ENCODE measurements at regions not wholly inside any gene's neighbourhood (a gene's known extent, or its start where the extent isn't known, plus 50 kb on each side); places are given as distances from the start of the nearest gene placed in this dataset.

DNA sequence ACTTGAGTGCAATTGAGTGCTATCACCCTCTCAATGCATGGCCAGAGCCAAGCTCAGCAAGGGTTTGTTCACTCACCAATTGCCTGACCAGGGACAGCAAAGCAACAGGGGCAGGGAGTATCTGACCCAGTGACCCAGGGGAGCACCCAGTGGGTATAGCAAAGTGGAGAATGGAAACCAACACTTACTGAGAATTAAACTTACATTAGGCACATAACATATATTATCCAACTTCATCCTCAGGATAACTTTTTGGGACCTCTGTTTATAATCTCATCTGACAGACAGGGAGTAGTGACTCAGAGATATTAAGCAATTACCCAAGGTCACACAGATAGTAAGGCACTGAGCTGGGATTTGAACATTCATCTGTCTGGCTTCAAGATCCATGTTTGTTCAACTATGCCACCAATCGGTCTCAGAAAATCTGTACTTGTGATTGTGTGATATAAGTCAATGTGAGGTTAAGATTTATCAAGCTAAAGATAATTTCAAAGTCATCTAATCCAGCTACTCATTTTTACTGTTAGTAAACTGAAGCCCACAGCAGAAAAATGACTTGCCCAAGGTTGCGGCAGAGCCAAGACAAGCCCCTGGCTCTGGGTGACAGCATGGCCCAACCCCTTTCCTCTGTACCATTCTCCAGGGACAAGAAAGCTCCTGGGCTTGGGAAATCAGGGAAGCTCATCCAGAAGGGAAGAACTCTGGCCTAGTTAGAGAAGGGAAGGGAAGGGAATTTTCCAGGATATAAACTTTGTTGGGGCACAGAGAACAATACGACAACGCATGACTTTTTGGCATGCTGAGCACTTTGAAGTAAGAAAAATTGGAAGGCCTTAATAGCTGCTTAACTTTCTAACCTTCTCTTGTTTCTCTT is 138.0 kb upstream of the SMAD3 start:
- Histone ChIP-seq H4K20me1 (no peaks in the 10 kb centered on the region), H3K4me1 (peaks cover 10% of the 10 kb centered on the region), H3K9ac (no peak overlapping the region), H3K9me3 (peaks cover 27% of the 10 kb centered on the region), H3K4me2 (no peak overlapping the region), H3K27ac (no peak overlapping the region), H3K27me3 (no peaks in the 10 kb centered on the region), H3K36me3 (no peaks in the 10 kb centered on the region), H3K4me3 (no peak overlapping the region)
- no peak for TF ChIP-seq Cebpa-rat (IDR thresholded peaks at IDR 0.05)

DNA sequence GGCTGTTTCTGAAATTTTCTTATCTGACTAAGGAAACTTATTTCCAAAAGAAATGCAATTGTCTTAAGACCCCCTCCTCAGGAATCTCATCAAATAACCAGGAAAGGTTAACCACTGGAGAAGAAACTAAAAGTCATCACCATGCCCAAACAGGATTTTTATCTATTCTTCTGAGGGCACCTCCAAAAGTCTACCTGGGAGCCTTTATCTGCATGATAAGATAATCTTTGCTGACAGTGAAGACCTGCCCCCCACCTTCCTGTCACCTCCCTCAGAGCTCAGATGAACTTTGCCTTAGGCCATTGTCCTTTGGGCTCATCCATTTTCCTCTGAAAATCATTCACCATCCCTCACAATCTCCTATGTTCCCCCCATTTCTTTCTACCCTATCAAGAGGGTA is 137.3 kb upstream of the SMAD3 start:
- peaks cover 23% of the 10 kb centered on the region for H3K9me3 ChIP-seq
- H3K9ac ChIP-seq, result no peak overlapping the region
- no peak overlapping the region for H3K4me3 ChIP-seq
- peaks cover 13% of the 10 kb centered on the region for H3K4me1 ChIP-seq
- H3K4me2 ChIP-seq, result no peak overlapping the region
- H3K27ac ChIP-seq, result no peak overlapping the region
- H4K20me1 ChIP-seq, result no peaks in the 10 kb centered on the region
- no peak for TF ChIP-seq Cebpa-rat (IDR thresholded peaks at IDR 0.05)
- H3K36me3 ChIP-seq, result no peaks in the 10 kb centered on the region
- H3K27me3 ChIP-seq, result no peaks in the 10 kb centered on the region

GRCh38 chr15:66928784-66929183 is 136.6 kb upstream of the SMAD3 start:
- Histone ChIP-seq H3K27ac (no peak overlapping the region), H3K9ac (no peak overlapping the region), H3K27me3 (no peaks in the 10 kb centered on the region), H3K9me3 (peaks cover 23% of the 10 kb centered on the region), H3K4me2 (no peak overlapping the region), H3K4me3 (no peak overlapping the region), H4K20me1 (no peaks in the 10 kb centered on the region), H3K36me3 (no peaks in the 10 kb centered on the region), H3K4me1 (peaks cover 13% of the 10 kb centered on the region)
- no peak for TF ChIP-seq Cebpa-rat (IDR thresholded peaks at IDR 0.05)

DNA sequence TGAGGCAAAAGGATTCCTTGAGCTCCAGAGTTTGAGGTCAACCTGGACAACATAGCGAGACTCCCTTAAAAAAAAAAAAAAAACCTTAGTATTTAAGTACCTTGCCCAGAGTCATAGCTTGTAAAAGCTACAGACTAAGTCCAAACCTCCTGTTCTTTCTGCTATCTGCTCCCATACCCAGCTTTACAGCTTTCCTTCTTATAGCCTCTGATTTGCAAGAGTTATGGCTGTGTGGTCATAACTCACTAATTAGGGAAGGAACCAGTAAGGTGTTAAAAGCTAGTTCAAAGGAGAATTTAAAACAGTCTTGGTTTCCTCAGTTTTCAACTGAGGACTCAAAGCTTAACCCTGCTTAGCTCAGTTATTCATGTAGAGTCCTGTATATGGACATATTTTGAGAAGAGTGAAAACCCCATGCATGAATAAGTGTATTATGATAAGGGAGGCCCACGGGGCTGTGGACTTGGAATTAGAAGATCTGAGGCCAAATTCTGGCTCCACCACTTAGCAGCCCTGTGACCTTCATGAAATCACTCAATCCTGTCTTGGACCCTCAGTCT is 135.5 kb upstream of the SMAD3 start:
- Histone ChIP-seq H3K4me3 (no peak overlapping the region), H3K36me3 (no peaks in the 10 kb centered on the region), H3K4me1 (peaks cover 16% of the 10 kb centered on the region), H4K20me1 (no peaks in the 10 kb centered on the region), H3K9me3 (peaks cover 26% of the 10 kb centered on the region), H3K9ac (no peak overlapping the region), H3K4me2 (no peak overlapping the region), H3K27ac (no peak overlapping the region), H3K27me3 (no peaks in the 10 kb centered on the region)
- TF ChIP-seq Cebpa-rat (IDR thresholded peaks at IDR 0.05), result no peak

- Histone ChIP-seq H3K4me2 (peak overlapping the region; percentile 47), H3K36me3 (no peaks in the 10 kb centered on the region), H3K9ac (no peak overlapping the region), H3K27ac (no peak overlapping the region), H3K27me3 (no peaks in the 10 kb centered on the region), H3K4me3 (no peak overlapping the region), H3K9me3 (peaks cover 20% of the 10 kb centered on the region), H3K4me1 (peaks cover 35% of the 10 kb centered on the region), H4K20me1 (no peaks in the 10 kb centered on the region)
- no peak for TF ChIP-seq Cebpa-rat (IDR thresholded peaks at IDR 0.05)
These were observed 133.4 kb upstream of the SMAD3 start for GRCh38 chr15:66931768-66932633.

GRCh38 chr15:66932634-66933024 is 132.8 kb upstream of the SMAD3 start:
- Histone ChIP-seq H3K9ac (no peak overlapping the region), H3K9me3 (peaks cover 26% of the 10 kb centered on the region), H3K36me3 (no peaks in the 10 kb centered on the region), H3K4me3 (no peak overlapping the region), H3K27ac (no peak overlapping the region), H4K20me1 (no peaks in the 10 kb centered on the region), H3K4me2 (peak overlapping the region; percentile 47; the same call in 1 of the 2 replicates), H3K27me3 (no peaks in the 10 kb centered on the region), H3K4me1 (peaks cover 35% of the 10 kb centered on the region)
- TF ChIP-seq Cebpa-rat (IDR thresholded peaks at IDR 0.05), result no peak

DNA sequence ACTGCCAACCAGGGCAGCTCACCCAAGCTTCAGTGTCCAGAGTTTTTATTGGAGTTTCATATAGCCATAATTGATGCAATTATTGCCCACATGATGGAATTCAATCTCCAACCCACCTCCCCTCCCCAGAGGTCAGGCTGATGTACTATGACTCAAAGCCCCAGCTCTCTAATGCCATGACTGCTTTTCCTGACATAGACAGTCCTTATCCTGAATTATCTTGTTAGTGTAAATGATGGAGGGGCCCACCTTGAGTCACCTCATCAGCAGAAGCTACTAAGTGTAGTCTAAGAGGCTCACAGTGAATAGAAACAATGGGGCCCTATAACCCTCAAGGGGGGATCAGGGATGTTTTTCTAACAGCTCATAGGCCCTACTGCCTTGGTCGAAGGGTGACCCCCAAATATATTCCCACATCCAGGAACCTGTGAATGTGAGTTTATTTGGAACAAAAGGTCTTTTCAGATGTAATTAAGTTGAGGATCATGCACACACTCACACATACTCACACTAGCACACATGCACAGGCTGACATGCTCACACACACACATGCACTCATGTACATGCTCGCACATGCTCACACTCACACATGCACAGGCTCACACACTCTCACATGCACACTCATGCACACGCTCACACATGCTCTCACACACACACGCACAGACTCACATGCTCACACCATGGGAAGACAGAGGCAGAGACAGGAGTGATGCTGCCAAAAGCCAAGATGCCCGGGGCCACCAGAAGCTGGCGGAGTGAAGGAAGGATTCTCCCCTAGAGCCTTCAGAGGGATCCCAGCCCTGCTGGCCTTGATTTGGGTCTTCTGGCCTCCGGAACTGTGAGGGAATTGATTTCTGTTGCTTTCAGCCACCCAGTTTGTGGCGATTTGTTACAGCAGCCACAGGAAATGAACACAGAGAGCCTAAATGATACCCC is 131.2 kb upstream of the SMAD3 start:
- Histone ChIP-seq H3K9ac (no peak overlapping the region), H3K4me1 (peaks cover 37% of the 10 kb centered on the region), H4K20me1 (no peaks in the 10 kb centered on the region), H3K27ac (no peak overlapping the region), H3K27me3 (no peaks in the 10 kb centered on the region), H3K4me2 (no peak overlapping the region), H3K36me3 (no peaks in the 10 kb centered on the region), H3K4me3 (no peak overlapping the region), H3K9me3 (peaks cover 34% of the 10 kb centered on the region)
- no peak for TF ChIP-seq Cebpa-rat (IDR thresholded peaks at IDR 0.05)

DNA sequence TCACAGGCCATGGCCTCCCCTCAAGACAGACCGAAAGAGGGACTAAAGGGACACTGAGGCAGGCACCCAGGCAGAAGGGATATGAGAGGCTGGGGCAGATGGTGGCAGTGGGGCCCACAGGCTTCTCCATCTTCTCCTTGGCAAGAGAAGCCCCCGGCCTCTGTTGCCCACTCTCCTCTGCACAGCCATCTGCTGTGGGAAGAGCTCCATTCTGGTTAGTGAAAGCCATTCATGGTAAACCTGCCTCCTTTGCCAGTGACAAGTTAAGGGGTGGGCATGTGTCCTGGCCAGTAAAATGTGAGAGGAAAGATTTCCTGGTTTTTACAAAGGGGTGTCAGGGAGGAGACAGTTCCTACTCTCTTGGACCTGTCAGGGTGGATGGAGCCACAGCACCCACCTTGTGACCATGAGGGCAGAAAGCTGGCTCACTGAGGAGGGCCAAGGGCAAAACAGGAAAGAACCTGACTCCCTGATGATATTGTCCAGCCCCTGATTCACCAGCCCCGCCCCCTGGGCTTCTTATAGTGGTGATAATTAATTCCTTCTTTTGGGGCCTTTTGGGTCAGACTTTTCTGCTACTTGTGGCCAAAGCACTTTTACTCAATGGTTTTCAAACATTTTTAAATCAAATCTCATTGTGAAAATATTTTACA is 130.4 kb upstream of the SMAD3 start:
- no peak overlapping the region for H3K4me3 ChIP-seq
- no peak overlapping the region for H3K9ac ChIP-seq
- no peaks in the 10 kb centered on the region for H4K20me1 ChIP-seq
- H3K36me3 ChIP-seq, result no peaks in the 10 kb centered on the region
- H3K4me1 ChIP-seq, result peaks cover 45% of the 10 kb centered on the region
- no peak for TF ChIP-seq Cebpa-rat (IDR thresholded peaks at IDR 0.05)
- no peak overlapping the region for H3K27ac ChIP-seq
- H3K4me2 ChIP-seq, result peak overlapping the region; percentile 86
- H3K9me3 ChIP-seq, result peaks cover 34% of the 10 kb centered on the region
- no peaks in the 10 kb centered on the region for H3K27me3 ChIP-seq

Data from BLaER1 (cell line).